GM18909 (cell line): ENCODE measurements at regions not wholly inside any gene's neighbourhood (a gene's known extent, or its start where the extent isn't known, plus 50 kb on each side); places are given as distances from the start of the nearest gene placed in this dataset.

Experiments
- ATAC-seq: cut with Tn5 transposase; IDR thresholded peaks from one replicate; pipeline ENCODE4 v1.9.1; 2021; ENCODE audit warnings: mild to moderate bottlenecking; ENCODE audit not compliant: unreplicated experiment, poor library complexity

- no peak for ATAC-seq
These were observed 271.6 kb downstream of the RPS24 start for GRCh38 chr10:78305311-78305710.

GRCh38 chr10:78306358-78306757 is 272.7 kb downstream of the RPS24 start:
- ATAC-seq, result no peak

- ATAC-seq, result no peak
These were observed 273.9 kb downstream of the RPS24 start for GRCh38 chr10:78307576-78307975.

- no peak for ATAC-seq
These were observed 276.0 kb downstream of the RPS24 start for GRCh38 chr10:78309536-78310237.

GRCh38 chr10:78310481-78311080 is 276.9 kb downstream of the RPS24 start:
- no peak for ATAC-seq

- ATAC-seq, result no peak
These were observed 278.8 kb downstream of the RPS24 start for GRCh38 chr10:78312197-78313047.

- no peak for ATAC-seq
These were observed 279.4 kb downstream of the RPS24 start for GRCh38 chr10:78313048-78313381.

GRCh38 chr10:78313636-78314035 is 280.0 kb downstream of the RPS24 start:
- ATAC-seq, result no peak

- ATAC-seq, result no peak
These were observed 281.0 kb downstream of the RPS24 start for GRCh38 chr10:78314651-78315050.

GRCh38 chr10:78316451-78316931 is 282.8 kb downstream of the RPS24 start:
- ATAC-seq, result no peak

- ATAC-seq, result no peak
These were observed 284.6 kb downstream of the RPS24 start for GRCh38 chr10:78318305-78318704.

- no peak for ATAC-seq
These were observed 285.7 kb downstream of the RPS24 start for GRCh38 chr10:78319371-78319770.

GRCh38 chr10:78319841-78320240 is 286.2 kb downstream of the RPS24 start:
- ATAC-seq, result no peak

- no peak for ATAC-seq
These were observed 286.8 kb downstream of the RPS24 start for GRCh38 chr10:78320506-78320905.

- ATAC-seq, result no peak
These were observed 287.3 kb downstream of the RPS24 start for GRCh38 chr10:78321000-78321399.

- ATAC-seq, result no peak
These were observed 287.8 kb downstream of the RPS24 start for GRCh38 chr10:78321500-78321899.

GRCh38 chr10:78326372-78326771 is 292.7 kb downstream of the RPS24 start:
- no peak for ATAC-seq

GRCh38 chr10:78327778-78328591 is 294.3 kb downstream of the RPS24 start:
- no peak for ATAC-seq

GRCh38 chr10:78328592-78329404 is 295.1 kb downstream of the RPS24 start:
- ATAC-seq, result no peak

- ATAC-seq, result no peak
These were observed 297.2 kb downstream of the RPS24 start for GRCh38 chr10:78330884-78331283.
